GM12878 (cell line): ENCODE measurements at regions not wholly inside any gene's neighbourhood (a gene's known extent, or its start where the extent isn't known, plus 50 kb on each side); places are given as distances from the start of the nearest gene placed in this dataset.

Experiments used
- ATAC-seq: fragments of 200-7000 bp; cut with Tn5 transposase; 3 replicates; pipeline ENCODE4 v1.9.1; 2020; ENCODE audit warnings: mild to moderate bottlenecking, moderate library complexity
- BruUV-seq: library from RNA; stranded (reverse); fragments of 400-500 nt; replicated peaks from 2 replicates; lab custom pipeline; 2021; lab: Mats Ljungman, UMichigan
- CTCF ChIA-PET: fragments of 300-600 bp; sonication (Branson Sonifier 250); formaldehyde crosslinking; extraction: SDS; loops from one replicate; lab custom pipeline; 2021; ENCODE audit warnings: inconsistent platforms; lab: Yijun Ruan, JAX
- POLR2A ChIA-PET: fragments of 350-600 bp; formaldehyde crosslinking; extraction: SDS; loops from one replicate; lab custom pipeline; 2021; ENCODE audit warnings: inconsistent platforms; lab: Charles Lee
- RAD21 ChIA-PET: fragments of 300-600 bp; sonication (Branson Sonifier 250); formaldehyde crosslinking; loops from one replicate; lab custom pipeline; 2023; ENCODE audit warnings: antibody characterized with exemption; ENCODE audit not compliant: unreplicated experiment; lab: Charles Lee
- SMC1A ChIA-PET: fragments of 300-600 bp; sonication (Branson Sonifier 250); formaldehyde crosslinking; loops from one replicate; lab custom pipeline; 2023; ENCODE audit not compliant: unreplicated experiment, uncharacterized antibody; lab: Charles Lee
- DNase-seq: peaks from one replicate; pipeline ENCODE4 v3.0.0-alpha.2; 2011; ENCODE audit warnings: low read depth, low spot score
- FAIRE-seq: peaks from 3 replicates; lab custom pipeline; 2011; peaks lifted over from hg19 to GRCh38; lab: Jason Lieb, UNC
- H2AFZ ChIP-seq: 2 replicates; pipeline ENCODE4 v1.6.0; 2011; ENCODE audit warnings: low read depth, low read length, control low read depth; ENCODE audit not compliant: control insufficient read depth
- H3K27ac ChIP-seq: 2 replicates; pipeline ENCODE4 v1.5.1; 2011; ENCODE audit warnings: control low read depth; ENCODE audit not compliant: control insufficient read depth, insufficient read depth
- H3K27me3 ChIP-seq, 2 experiments: replicated peaks in 1 of 2; 2 replicates each; pipeline versions ENCODE4 v1.6.0 to v1.6.1; 2011; ENCODE audit warnings: low read length in 1 of 2; ENCODE audit not compliant: control insufficient read depth in 2 of 2, insufficient read depth in 2 of 2
- H3K36me3 ChIP-seq, 2 experiments: 2 replicates each; pipeline ENCODE4 v1.5.1; 2011; ENCODE audit warnings: low read length in 1 of 2; ENCODE audit not compliant: control insufficient read depth in 2 of 2, insufficient read depth in 2 of 2
- H3K4me1 ChIP-seq: 2 replicates; pipeline ENCODE4 v1.6.1; 2011; ENCODE audit warnings: mild to moderate bottlenecking, low read length, moderate library complexity, mixed read lengths; ENCODE audit not compliant: control insufficient read depth, insufficient read depth
- H3K4me2 ChIP-seq: 2 replicates; pipeline ENCODE4 v1.6.0; 2011; ENCODE audit warnings: control low read depth; ENCODE audit not compliant: control insufficient read depth, insufficient read depth
- H3K4me3 ChIP-seq: fragments of 200-600 bp; sonication (generic); 2 replicates; pipeline ENCODE4 v1.5.1; 2016
- H3K79me2 ChIP-seq: 2 replicates; pipeline ENCODE4 v1.6.0; 2011; ENCODE audit warnings: low read length; ENCODE audit not compliant: control insufficient read depth, insufficient read depth
- H3K9ac ChIP-seq: 2 replicates; pipeline ENCODE4 v1.8.0; 2011; ENCODE audit warnings: low read length, control low read depth, mixed read lengths; ENCODE audit not compliant: control insufficient read depth, insufficient read depth
- H3K9me3 ChIP-seq: replicated peaks from 3 replicates; pipeline ENCODE4 v1.5.1; 2011; ENCODE audit warnings: mild to moderate bottlenecking, low read length; ENCODE audit not compliant: control insufficient read depth, insufficient read depth
- H4K20me1 ChIP-seq: 2 replicates; pipeline ENCODE4 v1.6.0; 2011; ENCODE audit not compliant: control insufficient read depth, insufficient read depth
- CEBPB ChIP-seq, 2 experiments: fragments of 150-350 bp in 1 of 2; IDR thresholded peaks; 2 replicates each; pipeline ENCODE4 v1.6.1; 2012 to 2014; ENCODE audit warnings: low read depth in 2 of 2, low read length in 2 of 2, borderline replicate concordance in 1 of 2, inconsistent platforms in 1 of 2
- DPF2 ChIP-seq: fragments of 450-650 bp; IDR thresholded peaks from 2 replicates; pipeline ENCODE4 v1.6.1; 2017; ENCODE audit warnings: mild to moderate bottlenecking
- IRF3 ChIP-seq: fragments of 450-650 bp; IDR thresholded peaks from 2 replicates; pipeline ENCODE4 v1.6.1; 2014; ENCODE audit warnings: mild to moderate bottlenecking
- MAX ChIP-seq: IDR thresholded peaks from 2 replicates; pipeline ENCODE4 v1.6.1; 2012; ENCODE audit warnings: low read depth, low read length, improper control_type of control experiment
- PAX8 ChIP-seq: fragments of 450-650 bp; IDR thresholded peaks from 2 replicates; pipeline ENCODE4 v1.6.1; 2017; ENCODE audit warnings: mild to moderate bottlenecking, moderate library complexity
- POLR2AphosphoS5 ChIP-seq: IDR thresholded peaks from 2 replicates; pipeline ENCODE4 v1.6.1; 2011; ENCODE audit warnings: mild to moderate bottlenecking, low read length, inconsistent platforms
- RCOR1 ChIP-seq: conservative IDR thresholded peaks from 2 replicates; pipeline ENCODE4 v1.6.1; 2012; ENCODE audit warnings: low read depth, low read length, improper control_type of control experiment
- SMAD1 ChIP-seq: fragments of 450-650 bp; IDR thresholded peaks from 2 replicates; pipeline ENCODE4 v1.6.1; 2018; ENCODE audit warnings: mild to moderate bottlenecking, low read depth; ENCODE audit not compliant: partially characterized antibody
- SP1 ChIP-seq: IDR thresholded peaks from one replicate; pipeline ENCODE4 v1.6.1; 2011; ENCODE audit warnings: low read depth, low read length
- SRF ChIP-seq, 2 experiments: IDR thresholded peaks; 2 replicates each; pipeline ENCODE4 v1.6.1; 2011; ENCODE audit warnings: low read depth in 2 of 2, low read length in 2 of 2, mild to moderate bottlenecking in 1 of 2, moderate library complexity in 1 of 2
- TAF1 ChIP-seq: IDR thresholded peaks from 2 replicates; pipeline ENCODE4 v1.6.1; 2011; ENCODE audit warnings: mild to moderate bottlenecking, low read depth, low read length, borderline replicate concordance
- WGBS: methylation state at CpG from one replicate; pipeline ENCODE4 v1.1.6; 2016; ENCODE audit warnings: low lambda C conversion rate; ENCODE audit not compliant: insufficient replicate concordance, insufficient coverage; ENCODE audit errors: missing lambda C conversion rate; 5-methylcytosine and 5-hydroxymethylcytosine counted together
- in situ Hi-C: fragments of 300-500 bp; cut with MboI; formaldehyde crosslinking; loops from 9 replicates; pipeline ENCODE4 v1.14.3; 2018; ENCODE audit warnings: mixed read lengths
- intact Hi-C: fragments of 100-400 bp; cut with micrococcal nuclease; formaldehyde crosslinking; loops from one replicate; pipeline ENCODE4 v1.14.2; 2022; ENCODE audit not compliant: unreplicated experiment
- TF ChIP-seq, protein P1 (sequence below): IDR thresholded peaks from 2 replicates; pipeline ENCODE4 v1.6.1; 2011; ENCODE audit warnings: mild to moderate bottlenecking, low read depth, low read length, moderate library complexity; ENCODE audit not compliant: insufficient replicate concordance
- TF ChIP-seq, protein P2 (sequence below): fragments of 450-650 bp; IDR thresholded peaks from 2 replicates; pipeline ENCODE4 v1.6.1; 2018; ENCODE audit warnings: mild to moderate bottlenecking, low read depth, moderate library complexity; ENCODE audit not compliant: partially characterized antibody

DNA sequence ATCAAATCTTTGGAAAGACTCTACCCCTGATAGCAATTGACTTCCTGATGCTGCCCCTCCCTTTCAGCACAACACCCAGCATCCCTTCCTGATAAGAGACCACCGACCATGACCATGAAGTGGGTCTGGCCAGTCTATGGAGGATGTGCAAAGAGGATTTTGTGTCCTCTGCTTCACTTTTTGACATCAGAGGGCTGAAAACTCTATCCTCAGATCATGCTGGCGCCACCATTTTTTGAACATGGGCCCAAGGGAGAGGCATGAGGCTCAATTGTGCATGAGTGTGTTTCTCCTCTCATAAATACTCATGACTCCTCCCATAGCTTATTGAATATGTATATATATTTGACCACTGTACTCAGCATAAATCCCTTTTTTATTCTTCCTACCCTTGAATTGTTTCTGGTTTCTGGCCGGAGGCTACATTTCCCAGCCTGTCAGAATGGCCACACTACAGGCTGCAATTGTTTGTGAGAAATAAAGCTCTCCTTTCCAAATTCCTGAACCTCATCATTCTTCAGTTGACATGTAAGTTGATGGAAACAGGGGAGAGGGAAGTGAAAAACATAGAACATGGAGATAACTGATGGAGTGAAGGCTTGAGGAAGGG lies 314.1 kb downstream of the MYCN start:
- no peak for ATAC-seq
- TF ChIP-seq SP1 (no peak), MAX (no peak), DPF2 (no peak), TAF1 (no peak), PAX8 (no peak)
- H3K9me3 ChIP-seq: no peaks in the 10 kb centered on the region

GRCh38 chr2:16253291-16253690 lies 312.9 kb downstream of the MYCN start:
- FAIRE-seq: no peak
- no peak for ATAC-seq
- DNase-seq: no peak
- Histone ChIP-seq H3K4me1 (no peaks in the 10 kb centered on the region), H3K36me3 (no peaks in the 10 kb centered on the region), H4K20me1 (no peaks in the 10 kb centered on the region), H2AFZ (no peak overlapping the region), H3K79me2 (no peaks in the 10 kb centered on the region), H3K27me3 (no peaks in the 10 kb centered on the region; a peak in 1 of 4 replicates), H3K27ac (no peak overlapping the region), H3K4me2 (no peak overlapping the region), H3K9ac (no peak overlapping the region), H3K9me3 (no peaks in the 10 kb centered on the region), H3K4me3 (no peak overlapping the region)
- POLR2A ChIA-PET: no interaction called here
- CTCF ChIA-PET: no interaction called here
- WGBS: 0% methylated on average over 3 of the region's 3 CpGs
- BruUV-seq: no TSS peak
- in situ Hi-C loops: no loop called here
- SMC1A ChIA-PET: no interaction called here
- intact Hi-C loops: no loop called here
- RAD21 ChIA-PET: no interaction called here
- TF ChIP-seq POLR2AphosphoS5: no peak
- TF ChIP-seq, protein P1, sequence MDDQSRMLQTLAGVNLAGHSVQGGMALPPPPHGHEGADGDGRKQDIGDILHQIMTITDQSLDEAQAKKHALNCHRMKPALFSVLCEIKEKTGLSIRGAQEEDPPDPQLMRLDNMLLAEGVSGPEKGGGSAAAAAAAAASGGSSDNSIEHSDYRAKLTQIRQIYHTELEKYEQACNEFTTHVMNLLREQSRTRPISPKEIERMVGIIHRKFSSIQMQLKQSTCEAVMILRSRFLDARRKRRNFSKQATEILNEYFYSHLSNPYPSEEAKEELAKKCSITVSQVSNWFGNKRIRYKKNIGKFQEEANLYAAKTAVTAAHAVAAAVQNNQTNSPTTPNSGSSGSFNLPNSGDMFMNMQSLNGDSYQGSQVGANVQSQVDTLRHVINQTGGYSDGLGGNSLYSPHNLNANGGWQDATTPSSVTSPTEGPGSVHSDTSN: no peak
- no peak for TF ChIP-seq RCOR1
- TF ChIP-seq SMAD1: no peak
- TF ChIP-seq, protein P2, sequence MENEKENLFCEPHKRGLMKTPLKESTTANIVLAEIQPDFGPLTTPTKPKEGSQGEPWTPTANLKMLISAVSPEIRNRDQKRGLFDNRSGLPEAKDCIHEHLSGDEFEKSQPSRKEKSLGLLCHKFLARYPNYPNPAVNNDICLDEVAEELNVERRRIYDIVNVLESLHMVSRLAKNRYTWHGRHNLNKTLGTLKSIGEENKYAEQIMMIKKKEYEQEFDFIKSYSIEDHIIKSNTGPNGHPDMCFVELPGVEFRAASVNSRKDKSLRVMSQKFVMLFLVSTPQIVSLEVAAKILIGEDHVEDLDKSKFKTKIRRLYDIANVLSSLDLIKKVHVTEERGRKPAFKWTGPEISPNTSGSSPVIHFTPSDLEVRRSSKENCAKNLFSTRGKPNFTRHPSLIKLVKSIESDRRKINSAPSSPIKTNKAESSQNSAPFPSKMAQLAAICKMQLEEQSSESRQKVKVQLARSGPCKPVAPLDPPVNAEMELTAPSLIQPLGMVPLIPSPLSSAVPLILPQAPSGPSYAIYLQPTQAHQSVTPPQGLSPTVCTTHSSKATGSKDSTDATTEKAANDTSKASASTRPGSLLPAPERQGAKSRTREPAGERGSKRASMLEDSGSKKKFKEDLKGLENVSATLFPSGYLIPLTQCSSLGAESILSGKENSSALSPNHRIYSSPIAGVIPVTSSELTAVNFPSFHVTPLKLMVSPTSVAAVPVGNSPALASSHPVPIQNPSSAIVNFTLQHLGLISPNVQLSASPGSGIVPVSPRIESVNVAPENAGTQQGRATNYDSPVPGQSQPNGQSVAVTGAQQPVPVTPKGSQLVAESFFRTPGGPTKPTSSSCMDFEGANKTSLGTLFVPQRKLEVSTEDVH: no peak
- no peak for TF ChIP-seq IRF3
- no peak for TF ChIP-seq CEBPB (IDR thresholded peaks at IDR 0.05; ENCODE audit: borderline replicate concordance in 1 of 2, low read depth in 2 of 2, low read length in 2 of 2)
- no peak for TF ChIP-seq SRF (IDR thresholded peaks at IDR 0.05; ENCODE audit: low read depth in 2 of 2, low read length in 2 of 2)

More for the DNA sequence above, 314.1 kb downstream of the MYCN start:
- ChIA-PET CTCF (no interaction called here), RAD21 (no interaction called here), POLR2A (no interaction called here), SMC1A (no interaction called here)
- Histone ChIP-seq H3K27ac (no peak overlapping the region), H3K4me1 (no peaks in the 10 kb centered on the region), H4K20me1 (no peaks in the 10 kb centered on the region), H3K27me3 (no peaks in the 10 kb centered on the region; a peak in 1 of 4 replicates), H3K4me2 (no peak overlapping the region), H3K36me3 (no peaks in the 10 kb centered on the region), H3K9ac (no peak overlapping the region), H3K79me2 (no peaks in the 10 kb centered on the region), H2AFZ (no peak overlapping the region), H3K4me3 (no peak overlapping the region)
- DNase-seq (no peak), FAIRE-seq (no peak)
- WGBS: 6% methylated on average over 3 of the region's 3 CpGs
- intact Hi-C loops (no loop called here), in situ Hi-C loops (no loop called here)
- BruUV-seq: no TSS peak
